BJ (cell line): ENCODE measurements at regions not wholly inside any gene's neighbourhood (a gene's known extent, or its start where the extent isn't known, plus 50 kb on each side); places are given as distances from the start of the nearest gene placed in this dataset.

Experiments used
- CTCF ChIA-PET: fragments of 350-600 bp; formaldehyde crosslinking; extraction: SDS; loops from one replicate; lab custom pipeline; 2021; ENCODE audit warnings: antibody characterized with exemption, inconsistent platforms; lab: Yijun Ruan, JAX
- POLR2A ChIA-PET: fragments of 300-600 bp; sonication (Branson Sonifier 250); formaldehyde crosslinking; extraction: SDS; loops from one replicate; lab custom pipeline; 2021; ENCODE audit warnings: antibody characterized with exemption; lab: Charles Lee
- DNase-seq: peaks from one replicate; pipeline ENCODE4 v3.0.0-alpha.2; 2011; ENCODE audit warnings: low read depth
- H3K27me3 ChIP-seq: 2 replicates; pipeline ENCODE4 v1.6.0; 2011; ENCODE audit warnings: low read length; ENCODE audit not compliant: control insufficient read depth, insufficient read depth
- H3K36me3 ChIP-seq: 2 replicates; pipeline ENCODE4 v1.5.1; 2011; ENCODE audit warnings: low read length; ENCODE audit not compliant: control insufficient read depth, insufficient read depth
- H3K4me3 ChIP-seq: 2 replicates; pipeline ENCODE4 v1.5.1; 2011; ENCODE audit warnings: low read depth, mild to moderate bottlenecking, control low read depth, low read length
- TF ChIP-seq, protein P1 (sequence below): IDR thresholded peaks from 2 replicates; pipeline ENCODE4 v1.5.1; 2011; ENCODE audit warnings: low read depth, mild to moderate bottlenecking, control low read depth, inconsistent platforms, low read length, moderate library complexity; ENCODE audit not compliant: insufficient read depth

DNA sequence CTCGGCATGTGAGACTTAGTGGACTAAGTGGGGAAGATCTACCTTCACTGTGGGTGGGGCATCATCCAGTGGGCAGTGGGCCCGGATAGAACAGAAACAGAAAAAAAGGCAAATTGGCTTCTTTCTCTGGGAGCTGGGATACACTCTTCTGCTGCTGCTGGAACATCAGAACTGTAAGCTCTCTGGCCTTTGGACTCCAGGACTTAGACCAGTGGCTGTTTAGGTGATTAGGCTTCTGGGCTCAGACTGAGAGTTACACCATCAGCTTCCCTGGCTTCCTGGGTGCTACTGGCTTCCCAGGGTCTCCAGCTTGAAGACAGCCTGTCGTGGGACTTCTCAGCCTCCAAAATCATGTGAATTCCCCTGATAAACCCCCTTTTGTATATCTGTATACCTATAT lies 122.7 kb upstream of the SLC28A3 start:
- Histone ChIP-seq H3K27me3 (no peaks in the 10 kb centered on the region), H3K36me3 (no peaks in the 10 kb centered on the region), H3K4me3 (no peak overlapping the region)
- ChIA-PET POLR2A (no interaction called here), CTCF (no interaction called here)
- no peak for DNase-seq
- TF ChIP-seq, protein P1, sequence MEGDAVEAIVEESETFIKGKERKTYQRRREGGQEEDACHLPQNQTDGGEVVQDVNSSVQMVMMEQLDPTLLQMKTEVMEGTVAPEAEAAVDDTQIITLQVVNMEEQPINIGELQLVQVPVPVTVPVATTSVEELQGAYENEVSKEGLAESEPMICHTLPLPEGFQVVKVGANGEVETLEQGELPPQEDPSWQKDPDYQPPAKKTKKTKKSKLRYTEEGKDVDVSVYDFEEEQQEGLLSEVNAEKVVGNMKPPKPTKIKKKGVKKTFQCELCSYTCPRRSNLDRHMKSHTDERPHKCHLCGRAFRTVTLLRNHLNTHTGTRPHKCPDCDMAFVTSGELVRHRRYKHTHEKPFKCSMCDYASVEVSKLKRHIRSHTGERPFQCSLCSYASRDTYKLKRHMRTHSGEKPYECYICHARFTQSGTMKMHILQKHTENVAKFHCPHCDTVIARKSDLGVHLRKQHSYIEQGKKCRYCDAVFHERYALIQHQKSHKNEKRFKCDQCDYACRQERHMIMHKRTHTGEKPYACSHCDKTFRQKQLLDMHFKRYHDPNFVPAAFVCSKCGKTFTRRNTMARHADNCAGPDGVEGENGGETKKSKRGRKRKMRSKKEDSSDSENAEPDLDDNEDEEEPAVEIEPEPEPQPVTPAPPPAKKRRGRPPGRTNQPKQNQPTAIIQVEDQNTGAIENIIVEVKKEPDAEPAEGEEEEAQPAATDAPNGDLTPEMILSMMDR, result no peak

DNA sequence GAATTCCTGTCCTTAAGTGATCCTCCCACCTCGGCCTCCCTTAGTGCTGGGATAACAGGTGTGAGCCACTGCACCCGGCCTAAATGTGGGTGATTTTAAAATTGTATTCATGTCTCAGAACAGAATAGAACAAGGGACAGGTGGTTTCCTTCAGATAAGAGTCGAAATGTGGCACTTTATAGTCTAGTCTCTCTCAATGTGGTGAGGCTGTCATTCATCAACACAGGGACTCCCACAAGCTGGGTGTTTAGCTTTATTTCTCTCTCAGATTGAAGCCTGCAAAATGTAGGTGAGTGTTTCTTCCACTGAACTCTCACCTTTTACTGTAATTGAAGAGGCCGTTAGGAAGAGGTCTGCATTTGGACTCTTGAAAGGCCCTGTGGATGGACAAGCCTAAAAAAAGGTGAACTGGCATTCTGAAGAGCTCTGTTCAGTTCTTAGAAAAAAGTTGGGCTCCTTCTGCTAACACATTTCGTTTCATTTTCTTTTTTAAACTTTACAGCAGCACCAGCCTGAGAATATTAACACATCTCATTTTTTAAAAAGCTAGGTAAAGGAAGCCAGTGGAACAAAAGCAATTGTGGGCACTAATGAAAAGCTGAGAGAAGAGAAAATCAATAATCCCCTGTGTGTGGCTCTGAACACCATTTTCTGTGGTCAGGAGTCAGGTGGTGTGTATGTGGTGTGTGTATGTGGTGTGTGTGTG lies 126.2 kb upstream of the SLC28A3 start:
- no peaks in the 10 kb centered on the region for H3K27me3 ChIP-seq
- H3K36me3 ChIP-seq, result no peaks in the 10 kb centered on the region
- TF ChIP-seq, protein P1, result no peak
- CTCF ChIA-PET, result no interaction called here
- H3K4me3 ChIP-seq, result no peak overlapping the region
- DNase-seq, result no peak
- POLR2A ChIA-PET, result no interaction called here

DNA sequence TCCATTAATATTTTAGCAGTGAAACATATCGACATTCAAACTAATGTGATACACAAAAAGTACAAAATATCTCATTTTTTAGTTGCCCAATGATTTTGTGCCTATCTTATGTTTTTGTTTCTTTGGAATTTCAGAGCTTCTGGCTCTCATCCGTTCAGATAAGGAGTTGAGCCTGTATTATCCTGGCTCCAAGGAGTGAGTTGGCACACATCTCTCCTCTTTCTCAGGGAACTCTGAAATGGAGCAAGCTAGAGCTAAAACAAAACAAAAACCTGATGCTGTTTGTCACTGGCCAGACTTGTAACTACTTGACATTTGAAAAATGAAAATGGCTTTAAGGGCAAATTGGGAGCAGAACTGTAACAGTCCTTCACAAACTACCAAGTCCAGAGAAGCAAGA lies 131.3 kb upstream of the SLC28A3 start:
- H3K4me3 ChIP-seq, result no peak overlapping the region
- H3K27me3 ChIP-seq, result no peaks in the 10 kb centered on the region
- ChIA-PET POLR2A (no interaction called here), CTCF (no interaction called here)
- TF ChIP-seq, protein P1, result no peak
- H3K36me3 ChIP-seq, result no peaks in the 10 kb centered on the region
- DNase-seq, result no peak

DNA sequence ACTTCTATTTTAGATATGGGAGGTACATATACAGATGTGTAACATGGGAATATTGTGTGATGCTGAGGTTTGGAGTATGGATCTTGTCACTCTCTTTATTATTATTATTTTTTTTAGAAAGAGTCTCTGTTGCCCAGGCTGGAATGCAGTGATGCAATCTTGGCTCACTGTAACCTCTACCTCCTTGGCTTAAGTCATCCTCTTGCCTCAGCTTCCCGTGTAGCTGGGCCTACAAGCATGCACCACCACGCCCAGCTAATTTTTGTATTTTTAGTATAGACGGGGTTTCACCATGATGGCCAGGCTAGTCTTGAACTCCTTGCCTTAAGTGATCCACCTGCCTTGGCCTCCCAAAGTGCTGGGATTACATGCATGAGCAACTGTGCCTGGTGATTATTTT lies 138.4 kb upstream of the SLC28A3 start:
- no peaks in the 10 kb centered on the region for H3K36me3 ChIP-seq
- DNase-seq, result no peak

DNA sequence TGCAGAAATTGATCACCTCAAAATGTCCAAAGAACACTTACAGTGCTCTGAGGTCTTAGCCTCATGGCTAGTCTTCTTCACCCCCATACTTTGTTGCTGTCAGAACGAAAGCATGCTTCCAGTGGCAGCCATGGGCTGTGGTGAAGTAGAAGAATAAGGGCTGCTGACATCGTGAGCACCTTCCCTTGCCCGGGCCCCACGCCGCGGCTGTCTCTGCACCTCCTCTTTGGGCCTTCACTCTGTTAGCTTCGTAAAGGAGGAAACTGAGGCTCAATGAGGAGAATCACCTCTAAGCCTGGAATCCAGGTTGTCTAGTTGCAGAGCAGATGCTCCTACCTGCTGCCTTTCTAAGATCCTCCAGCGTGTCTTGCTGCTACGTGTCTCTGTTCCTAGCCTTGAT lies 139.5 kb upstream of the SLC28A3 start:
- DNase-seq, result no peak
- TF ChIP-seq, protein P1, result no peak
- no peak overlapping the region for H3K4me3 ChIP-seq
- no peaks in the 10 kb centered on the region for H3K27me3 ChIP-seq
- POLR2A ChIA-PET, result no interaction called here
- CTCF ChIA-PET, result no interaction called here
- no peaks in the 10 kb centered on the region for H3K36me3 ChIP-seq

More for the DNA sequence above, 138.4 kb upstream of the SLC28A3 start:
- CTCF ChIA-PET, result no interaction called here
- Histone ChIP-seq H3K27me3 (no peaks in the 10 kb centered on the region), H3K4me3 (no peak overlapping the region)
- POLR2A ChIA-PET, result no interaction called here
- TF ChIP-seq, protein P1, result no peak
